RWPE2 (cell line): ENCODE measurements at regions not wholly inside any gene's neighbourhood (a gene's known extent, or its start where the extent isn't known, plus 50 kb on each side); places are given as distances from the start of the nearest gene placed in this dataset.

Experiments
- ATAC-seq: fragments of 200-7000 bp; cut with Tn5 transposase; 3 replicates; pipeline ENCODE4 v1.9.1; 2021; ENCODE audit warnings: low read depth
- DNase-seq: peaks from one replicate; pipeline ENCODE4 v3.0.0-alpha.2; 2020; ENCODE audit warnings: low spot score
- H3K27ac ChIP-seq: fragments of 450-650 bp; 2 replicates; pipeline ENCODE4 v1.5.1; 2017; ENCODE audit warnings: mild to moderate bottlenecking; ENCODE audit not compliant: poor library complexity, severe bottlenecking
- H3K27me3 ChIP-seq: fragments of 250-450 bp; sonication (Bioruptor Pico); 2 replicates; pipeline ENCODE4 v1.5.1; 2021; ENCODE audit warnings: mild to moderate bottlenecking, moderate library complexity; ENCODE audit not compliant: insufficient read depth, poor library complexity, severe bottlenecking
- H3K36me3 ChIP-seq: fragments of 250-450 bp; sonication (Bioruptor Pico); 2 replicates; pipeline ENCODE4 v1.5.1; 2020; ENCODE audit warnings: low read depth, mild to moderate bottlenecking, moderate library complexity
- H3K4me1 ChIP-seq: fragments of 250-450 bp; sonication (Bioruptor Pico); 2 replicates; pipeline ENCODE4 v1.5.1; 2021; ENCODE audit warnings: mild to moderate bottlenecking, moderate library complexity; ENCODE audit not compliant: insufficient read depth, poor library complexity, severe bottlenecking
- H3K4me3 ChIP-seq: fragments of 250-450 bp; sonication (Bioruptor Pico); 2 replicates; pipeline ENCODE4 v1.5.1; 2021; ENCODE audit warnings: mild to moderate bottlenecking, moderate library complexity; ENCODE audit not compliant: severe bottlenecking
- H3K9me3 ChIP-seq: fragments of 250-450 bp; sonication (Bioruptor Pico); 2 replicates; pipeline ENCODE4 v1.5.1; 2021; ENCODE audit warnings: mild to moderate bottlenecking, moderate library complexity; ENCODE audit not compliant: severe bottlenecking
- CTCF ChIP-seq: fragments of 450-650 bp; IDR thresholded peaks from one replicate; pipeline ENCODE4 v1.5.1; 2017; ENCODE audit warnings: mild to moderate bottlenecking, moderate library complexity; ENCODE audit not compliant: poor library complexity, severe bottlenecking

- H3K4me3 ChIP-seq, result no peak overlapping the region
- no peak for TF ChIP-seq CTCF
- H3K27ac ChIP-seq, result no peak overlapping the region
- ATAC-seq (no peak), DNase-seq (no peak)
- peaks cover 15% of the 10 kb centered on the region for H3K4me1 ChIP-seq
- peaks cover 6% of the 10 kb centered on the region for H3K9me3 ChIP-seq
- no peaks in the 10 kb centered on the region for H3K27me3 ChIP-seq
- H3K36me3 ChIP-seq, result no peaks in the 10 kb centered on the region
These were observed 411.2 kb upstream of the CHAC2 start for GRCh38 chr2:53356291-53356905.

- no peaks in the 10 kb centered on the region for H3K36me3 ChIP-seq
- peaks cover 15% of the 10 kb centered on the region for H3K4me1 ChIP-seq
- TF ChIP-seq CTCF, result no peak
- H3K27ac ChIP-seq, result peak overlapping the region; percentile 52
- no peak overlapping the region for H3K4me3 ChIP-seq
- peaks cover 4% of the 10 kb centered on the region for H3K9me3 ChIP-seq
- DNase-seq, result peak; percentile 73
- H3K27me3 ChIP-seq, result no peaks in the 10 kb centered on the region
- ATAC-seq, result peak; percentile 91
These were observed 414.2 kb upstream of the CHAC2 start for GRCh38 chr2:53353135-53354114.

GRCh38 chr2:53347269-53347668 lies 420.3 kb upstream of the CHAC2 start:
- no peaks in the 10 kb centered on the region for H3K27me3 ChIP-seq
- H3K36me3 ChIP-seq, result no peaks in the 10 kb centered on the region
- no peaks in the 10 kb centered on the region for H3K4me1 ChIP-seq
- TF ChIP-seq CTCF, result no peak
- no peak overlapping the region for H3K27ac ChIP-seq
- H3K4me3 ChIP-seq, result no peak overlapping the region
- no peak for DNase-seq
- no peak for ATAC-seq
- no peaks in the 10 kb centered on the region for H3K9me3 ChIP-seq

GRCh38 chr2:53342248-53342647 lies 425.4 kb upstream of the CHAC2 start:
- Histone ChIP-seq H3K27me3 (no peaks in the 10 kb centered on the region), H3K4me1 (no peaks in the 10 kb centered on the region)
- no peak for ATAC-seq

More at GRCh38 chr2:53342248-53342647, 425.4 kb upstream of the CHAC2 start:
- H3K9me3 ChIP-seq, result no peaks in the 10 kb centered on the region
- no peak for DNase-seq
- no peak for TF ChIP-seq CTCF
- H3K27ac ChIP-seq, result no peak overlapping the region
- no peaks in the 10 kb centered on the region for H3K36me3 ChIP-seq
- no peak overlapping the region for H3K4me3 ChIP-seq
